ENCODE measurements at regions not wholly inside any gene's neighbourhood (a gene's known extent, or its start where the extent isn't known, plus 50 kb on each side); places are given as distances from the start of the nearest gene placed in this dataset.

- no peaks in the 10 kb centered on the region for H3K9me3 ChIP-seq (replicated peaks; ENCODE audit: control insufficient read depth, insufficient read depth, low read length)
- H3K79me2 ChIP-seq (ENCODE audit: control insufficient read depth, insufficient read depth, low read length): no peaks in the 10 kb centered on the region
- no peak overlapping the region for H3K4me3 ChIP-seq (replicated peaks in 1 of 3; ENCODE audit: insufficient read depth in 1 of 3, low read depth in 1 of 3, low read length in 3 of 3)
- TF ChIP-seq FOS (IDR thresholded peaks at IDR 0.05; ENCODE audit: borderline replicate concordance, insufficient read depth, low read length): no peak
- TF ChIP-seq, protein P1, sequence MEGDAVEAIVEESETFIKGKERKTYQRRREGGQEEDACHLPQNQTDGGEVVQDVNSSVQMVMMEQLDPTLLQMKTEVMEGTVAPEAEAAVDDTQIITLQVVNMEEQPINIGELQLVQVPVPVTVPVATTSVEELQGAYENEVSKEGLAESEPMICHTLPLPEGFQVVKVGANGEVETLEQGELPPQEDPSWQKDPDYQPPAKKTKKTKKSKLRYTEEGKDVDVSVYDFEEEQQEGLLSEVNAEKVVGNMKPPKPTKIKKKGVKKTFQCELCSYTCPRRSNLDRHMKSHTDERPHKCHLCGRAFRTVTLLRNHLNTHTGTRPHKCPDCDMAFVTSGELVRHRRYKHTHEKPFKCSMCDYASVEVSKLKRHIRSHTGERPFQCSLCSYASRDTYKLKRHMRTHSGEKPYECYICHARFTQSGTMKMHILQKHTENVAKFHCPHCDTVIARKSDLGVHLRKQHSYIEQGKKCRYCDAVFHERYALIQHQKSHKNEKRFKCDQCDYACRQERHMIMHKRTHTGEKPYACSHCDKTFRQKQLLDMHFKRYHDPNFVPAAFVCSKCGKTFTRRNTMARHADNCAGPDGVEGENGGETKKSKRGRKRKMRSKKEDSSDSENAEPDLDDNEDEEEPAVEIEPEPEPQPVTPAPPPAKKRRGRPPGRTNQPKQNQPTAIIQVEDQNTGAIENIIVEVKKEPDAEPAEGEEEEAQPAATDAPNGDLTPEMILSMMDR (IDR thresholded peaks at IDR 0.05; ENCODE audit: extremely low read depth in 1 of 2, insufficient read depth in 1 of 2, low read depth in 1 of 2, low read length in 2 of 2): peak; percentile 27 to 41
- ChIA-PET POLR2A (no interaction called here), CTCF (interaction anchor here (1.0 to 5.5 kb wide), 12 partner anchors 11 to 1184 kb away, joined by 3 to 43 read pairs (median 6); no protein-coding TSS in a partner anchor)
- intact Hi-C loops (cut with micrococcal nuclease): loop anchor here (1.0 to 5.0 kb wide), 7 partner anchors 153 to 1182 kb away; no protein-coding TSS in a partner anchor
- FAIRE-seq: peak; percentile 68
- peaks cover 12 to 18% of the 10 kb centered on the region in 2 experiments for H3K27me3 ChIP-seq (ENCODE audit: control insufficient read depth in 2 of 2, insufficient read depth in 2 of 2, low read length in 2 of 2)
- no peaks in the 10 kb centered on the region for H3K4me1 ChIP-seq (ENCODE audit: control insufficient read depth, extremely low read depth, insufficient read depth, low read length)
- H3K4me2 ChIP-seq (ENCODE audit: insufficient read depth, low read length): peak overlapping the region; percentile 33
- dilution Hi-C loops (cut with MboI; ENCODE audit: extremely low pct_ligation_motif_present, low sequenced_read_pairs): no loop called here
- H3K27ac ChIP-seq (ENCODE audit: insufficient read depth, low read depth, low read length): no peak overlapping the region
- no peaks in the 10 kb centered on the region for H4K20me1 ChIP-seq (replicated peaks; ENCODE audit: control insufficient read depth, extremely low read depth, insufficient read depth, low read length)
- peak; percentile 69 for DNase-seq (ENCODE audit: low read depth, low spot score)
- no peak overlapping the region for H3K9ac ChIP-seq (replicated peaks; ENCODE audit: extremely low read depth, insufficient read depth, low read length)
- H3K9me1 ChIP-seq (replicated peaks; ENCODE audit: control insufficient read depth, extremely low read depth, insufficient read depth, low read length): no peaks in the 10 kb centered on the region
- BruUV-seq (replicated peaks): no TSS peak
- no peak overlapping the region for H2AFZ ChIP-seq (ENCODE audit: low read depth, low read length)
- no peaks in the 10 kb centered on the region for H3K36me3 ChIP-seq (ENCODE audit: control insufficient read depth in 2 of 2, extremely low read depth in 1 of 2, insufficient read depth in 2 of 2, low read length in 2 of 2)
Measured at GRCh38 chr4:16289897-16290554, 63.8 kb upstream of the TAPT1 start.

DNA sequence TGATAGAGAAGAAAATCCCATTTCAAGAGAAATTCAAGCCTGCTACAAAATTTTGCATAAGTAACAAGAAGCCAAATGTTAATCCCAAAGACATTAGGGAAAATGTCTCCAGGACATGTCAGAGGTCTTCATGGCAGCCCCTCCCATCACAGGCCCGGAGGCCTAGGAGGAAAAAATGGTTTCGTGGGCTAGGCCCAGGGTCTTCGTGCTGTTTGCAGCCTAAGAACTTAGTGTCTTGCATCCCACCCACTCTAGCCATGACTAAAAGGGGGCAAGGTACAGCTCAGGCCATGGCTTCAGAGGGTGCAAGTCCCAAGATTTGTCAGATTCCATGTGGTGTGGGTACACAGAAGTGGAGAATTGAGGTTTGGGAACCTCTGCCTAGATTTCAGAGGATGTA lies 57.8 kb upstream of the TAPT1 start:
- no peaks in the 10 kb centered on the region for H3K9me3 ChIP-seq (replicated peaks; ENCODE audit: control insufficient read depth, insufficient read depth, low read length)
- dilution Hi-C loops (cut with MboI; ENCODE audit: extremely low pct_ligation_motif_present, low sequenced_read_pairs): no loop called here
- H3K27me3 ChIP-seq (ENCODE audit: control insufficient read depth in 2 of 2, insufficient read depth in 2 of 2, low read length in 2 of 2): peaks cover 6 to 13% of the 10 kb centered on the region in 2 experiments
- no peak for FAIRE-seq
- ChIA-PET CTCF (no interaction called here), POLR2A (no interaction called here)
- no peak overlapping the region for H3K4me2 ChIP-seq (ENCODE audit: insufficient read depth, low read length)
- no TSS peak for BruUV-seq (replicated peaks)
- no peak overlapping the region for H3K9ac ChIP-seq (replicated peaks; ENCODE audit: extremely low read depth, insufficient read depth, low read length)
- H3K4me1 ChIP-seq (ENCODE audit: control insufficient read depth, extremely low read depth, insufficient read depth, low read length): no peaks in the 10 kb centered on the region
- H2AFZ ChIP-seq (ENCODE audit: low read depth, low read length): no peak overlapping the region
- H3K36me3 ChIP-seq (ENCODE audit: control insufficient read depth in 2 of 2, extremely low read depth in 1 of 2, insufficient read depth in 2 of 2, low read length in 2 of 2): no peaks in the 10 kb centered on the region
- H3K27ac ChIP-seq (ENCODE audit: insufficient read depth, low read depth, low read length): no peak overlapping the region
- no peak overlapping the region for H3K4me3 ChIP-seq (replicated peaks in 1 of 3; ENCODE audit: insufficient read depth in 1 of 3, low read depth in 1 of 3, low read length in 3 of 3)
- no peaks in the 10 kb centered on the region for H4K20me1 ChIP-seq (replicated peaks; ENCODE audit: control insufficient read depth, extremely low read depth, insufficient read depth, low read length)
- DNase-seq (ENCODE audit: low read depth, low spot score): no peak
- TF ChIP-seq GATA2 (IDR thresholded peaks at IDR 0.05; ENCODE audit: insufficient read depth, insufficient read length, low read depth, low read length) (no peak), EZH2 (IDR thresholded peaks at IDR 0.05; ENCODE audit: borderline replicate concordance, low read depth, low read length, severe bottlenecking) (no peak), JUN (IDR thresholded peaks at IDR 0.05; ENCODE audit: borderline replicate concordance, insufficient read depth, insufficient read length, low read depth) (no peak), MYC (IDR thresholded peaks at IDR 0.05; ENCODE audit: low read depth, low read length) (no peak)
- intact Hi-C loops (cut with micrococcal nuclease): no loop called here
- no peaks in the 10 kb centered on the region for H3K9me1 ChIP-seq (replicated peaks; ENCODE audit: control insufficient read depth, extremely low read depth, insufficient read depth, low read length)
- no peaks in the 10 kb centered on the region for H3K79me2 ChIP-seq (ENCODE audit: control insufficient read depth, insufficient read depth, low read length)

Data from endothelial cell of umbilical vein (primary cell).